Iris pigment epithelial cell (primary cell): ENCODE measurements at regions not wholly inside any gene's neighbourhood (a gene's known extent, or its start where the extent isn't known, plus 50 kb on each side); places are given as distances from the start of the nearest gene placed in this dataset.
"Not testable (repeated sequence)": the region's sequence is repeated elsewhere in the genome, so short reads cannot be mapped to it uniquely, and the experiment has no call there.

Source experiments
- DNase-seq: peaks from one replicate; pipeline ENCODE4 v3.0.0-alpha.2; 2011; ENCODE audit warnings: low read depth

DNA sequence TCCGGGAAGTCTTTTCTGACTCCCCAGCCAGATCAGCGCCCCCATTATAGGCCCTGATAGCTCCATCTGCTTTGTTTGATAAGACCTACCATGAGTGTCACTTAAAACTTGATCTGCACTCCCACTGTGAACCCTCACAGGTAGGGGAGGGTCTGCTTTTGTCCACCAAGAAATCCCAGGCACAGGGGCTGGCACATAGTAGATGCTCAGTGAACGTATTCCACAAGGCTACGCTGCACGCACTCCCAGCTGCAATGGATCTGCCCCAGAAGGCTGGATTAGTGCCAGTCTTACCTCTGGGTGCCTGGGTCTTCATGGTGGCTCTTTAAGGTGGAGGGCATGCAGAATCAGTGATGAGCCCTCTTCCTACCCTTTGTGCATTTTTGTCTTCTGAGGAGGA, 447.1 kb downstream of the PTPRU start:
- no peak for DNase-seq

DNA sequence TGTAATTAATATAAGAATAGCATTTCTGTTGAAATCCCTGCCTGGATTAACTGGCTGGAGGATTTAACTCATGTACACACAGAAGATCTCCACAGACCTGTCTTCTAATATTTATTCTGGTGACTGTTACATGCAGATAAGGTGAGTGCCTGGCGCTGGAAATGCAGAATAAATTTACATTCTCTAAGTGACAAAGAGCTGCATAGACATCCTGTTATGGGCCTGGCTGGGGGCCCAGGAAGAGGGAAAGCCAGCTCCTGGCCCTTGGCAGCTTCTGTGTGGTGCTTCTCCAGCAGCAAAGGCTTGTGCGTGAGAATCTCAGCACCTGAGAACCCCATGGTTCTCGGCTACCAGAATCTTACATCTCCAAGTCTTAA, 446.6 kb downstream of the PTPRU start:
- peak; percentile 18 for DNase-seq

DNA sequence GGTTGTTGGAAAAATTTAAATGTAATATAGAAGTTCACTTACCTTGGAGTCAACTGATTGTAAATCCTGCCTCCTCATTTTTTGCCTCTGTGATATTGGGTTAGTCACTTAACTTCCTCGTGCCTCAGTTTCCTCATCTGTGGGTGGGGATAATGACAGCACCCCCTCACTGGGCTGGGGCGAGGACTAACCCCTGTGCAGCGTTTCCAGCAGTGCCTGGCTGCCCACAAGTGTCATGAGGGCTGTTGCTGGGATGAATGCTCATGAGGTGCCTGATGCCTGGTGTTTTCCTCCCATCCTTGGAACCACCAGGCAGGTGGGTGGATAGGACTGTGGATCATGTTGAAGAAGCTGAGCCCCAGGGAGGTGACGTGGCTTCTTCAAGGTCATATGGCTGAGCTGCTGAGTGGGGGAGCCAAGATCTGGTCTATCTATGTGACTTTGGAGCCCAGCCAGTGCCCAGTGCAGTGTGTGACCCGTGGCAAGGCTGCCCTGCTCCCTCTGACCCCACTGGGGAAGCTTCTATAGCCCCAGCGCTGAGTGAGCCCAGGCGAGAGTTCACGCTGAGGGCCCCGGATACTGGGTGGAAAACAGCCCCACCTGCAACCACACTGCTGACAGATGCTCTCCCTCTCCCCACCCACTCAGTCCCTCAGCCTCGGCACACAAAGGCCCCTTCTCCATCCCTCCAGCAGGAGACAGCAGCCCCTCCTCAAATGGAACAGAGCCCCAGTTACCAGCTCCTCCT, 446.0 kb downstream of the PTPRU start:
- no peak for DNase-seq

DNA sequence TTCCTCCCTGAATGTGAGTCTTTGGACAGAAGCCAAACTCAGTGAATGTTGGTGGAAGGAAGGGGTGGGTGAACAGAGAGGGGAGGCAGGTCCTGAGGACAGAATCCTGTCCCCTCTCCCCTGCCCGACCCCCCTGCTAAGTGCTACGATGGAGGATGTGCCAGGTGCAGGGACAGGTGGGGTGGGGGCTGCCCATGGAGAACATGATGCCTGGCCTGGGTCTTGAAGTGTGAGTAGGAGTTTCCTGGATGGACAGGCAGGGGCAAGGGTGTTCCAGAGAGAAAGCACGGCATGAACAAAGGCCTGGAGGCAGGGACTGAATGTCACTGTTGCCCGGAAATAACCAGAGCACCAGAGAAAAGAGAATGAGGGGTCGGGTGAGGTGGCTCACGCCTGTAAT, 445.1 kb downstream of the PTPRU start:
- not testable (repeated sequence) for DNase-seq

DNA sequence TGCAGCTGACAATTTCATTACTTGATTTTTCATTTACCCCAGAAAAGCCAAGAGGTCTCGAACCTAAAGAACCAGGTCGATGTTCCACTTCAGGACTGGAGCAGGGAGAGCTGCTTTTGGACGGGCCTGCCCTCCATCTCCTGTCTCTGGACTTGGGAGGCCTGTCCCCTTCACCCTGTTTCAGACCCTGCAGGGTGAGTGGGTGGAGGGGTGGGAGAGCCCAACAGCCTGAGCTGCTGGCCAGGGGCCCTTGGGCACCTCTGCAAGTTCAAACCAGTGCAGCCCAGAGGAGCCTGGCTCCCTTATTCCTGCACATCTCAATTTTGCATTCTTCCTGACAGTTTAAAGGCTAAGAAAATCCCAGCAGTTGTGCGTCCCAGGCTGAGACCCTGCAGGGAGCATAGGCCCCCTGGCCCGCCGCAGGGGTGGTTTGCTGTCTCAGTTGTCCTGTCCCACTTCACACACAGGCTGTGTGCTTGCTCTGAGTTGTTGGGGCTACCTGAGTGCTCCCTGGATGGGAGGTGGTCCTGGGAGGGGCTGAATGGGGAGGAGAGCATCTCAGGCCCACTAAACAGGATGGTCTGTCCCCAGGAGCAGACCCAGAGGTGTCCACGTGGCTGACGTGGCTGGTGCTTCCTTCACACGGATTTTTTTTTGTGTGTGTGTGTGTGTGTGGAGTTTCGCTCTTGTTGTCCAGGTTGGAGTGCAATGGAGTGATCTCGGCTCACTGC, 443.7 kb downstream of the PTPRU start:
- DNase-seq: no peak

DNA sequence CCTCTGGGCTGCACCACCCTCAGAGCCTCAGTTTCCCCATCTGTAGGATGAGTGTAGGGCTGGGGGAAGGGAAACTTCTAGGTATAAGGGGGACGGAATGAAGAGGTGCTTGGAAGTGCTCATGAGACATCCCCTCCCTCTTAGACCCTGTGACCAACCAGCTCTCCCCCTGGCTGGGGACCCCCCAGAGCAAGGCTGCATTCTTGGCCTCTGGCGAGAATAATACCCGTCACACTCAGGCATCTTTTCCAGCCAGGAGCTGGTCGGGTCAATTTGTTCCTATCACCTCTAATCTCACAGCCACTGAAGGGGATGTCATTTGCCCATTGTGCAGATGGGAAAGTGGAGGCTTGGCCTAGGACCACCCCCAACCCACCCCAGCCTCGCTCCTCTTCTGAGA, 443.0 kb downstream of the PTPRU start:
- DNase-seq: no peak

DNA sequence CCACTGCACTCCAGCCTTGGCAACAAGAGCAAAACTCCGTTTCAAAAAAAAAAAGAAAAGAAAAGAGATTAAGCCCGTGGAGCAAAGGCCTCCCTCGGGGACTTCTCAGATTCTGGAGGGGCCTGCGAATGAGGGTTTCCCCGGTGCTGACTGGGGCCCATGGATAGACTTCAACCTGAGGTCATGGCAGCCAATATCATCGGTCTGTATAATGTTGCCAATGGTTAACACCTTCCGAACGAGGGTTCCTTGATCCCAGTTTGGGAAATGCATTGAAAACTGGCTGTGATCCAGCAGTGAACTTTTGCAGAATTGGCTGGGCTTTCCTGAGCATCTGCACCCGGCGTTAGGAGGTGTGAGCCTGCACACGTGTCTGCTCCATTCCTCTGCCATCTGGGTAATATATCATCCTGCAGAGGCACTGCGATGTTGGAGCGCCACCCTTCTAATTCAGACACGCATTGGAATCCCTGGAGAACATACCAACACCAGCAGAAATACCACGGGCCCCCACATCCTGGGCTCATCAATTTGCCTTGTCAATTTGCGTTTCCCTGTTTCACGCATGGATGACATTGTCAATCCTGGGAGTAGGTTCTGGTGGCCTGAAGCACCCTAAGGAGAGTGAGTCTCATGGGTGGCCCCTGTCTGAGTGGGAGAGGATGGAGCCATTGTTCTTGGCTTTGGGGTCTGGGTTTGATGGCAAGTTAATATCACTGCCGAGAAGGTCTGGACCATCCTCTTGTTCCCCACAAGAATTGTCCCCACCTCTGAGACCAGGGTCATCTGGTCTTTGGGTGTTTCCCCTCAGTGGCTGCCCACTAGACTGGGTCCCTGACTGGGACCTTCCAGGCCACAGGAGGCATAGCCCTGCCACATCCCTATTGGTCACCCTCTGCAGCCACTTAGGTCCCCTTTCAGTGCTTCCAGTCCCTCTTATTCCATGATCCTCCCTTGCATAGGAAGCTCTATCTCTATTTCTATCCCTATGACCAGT, 441.0 kb downstream of the PTPRU start:
- DNase-seq: no peak

DNA sequence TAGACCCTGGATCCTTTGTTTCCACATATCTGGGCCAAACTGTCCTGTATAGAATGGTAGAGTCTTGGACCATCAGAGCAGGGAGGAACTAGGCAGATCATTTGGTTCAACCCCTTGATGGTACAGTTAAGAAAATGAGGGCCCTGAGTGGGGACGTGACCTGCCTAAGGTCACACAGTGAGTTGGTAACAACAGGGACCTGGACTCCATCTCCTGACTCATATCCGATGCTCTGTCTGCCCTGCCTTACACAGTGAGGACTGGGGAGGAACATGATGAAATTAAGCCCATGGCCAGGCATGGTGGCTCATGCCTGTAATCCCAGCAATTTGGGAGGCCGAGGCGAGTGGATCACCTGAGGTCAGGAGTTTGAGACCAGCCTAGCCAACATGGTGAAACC, 440.2 kb downstream of the PTPRU start:
- no peak for DNase-seq

DNA sequence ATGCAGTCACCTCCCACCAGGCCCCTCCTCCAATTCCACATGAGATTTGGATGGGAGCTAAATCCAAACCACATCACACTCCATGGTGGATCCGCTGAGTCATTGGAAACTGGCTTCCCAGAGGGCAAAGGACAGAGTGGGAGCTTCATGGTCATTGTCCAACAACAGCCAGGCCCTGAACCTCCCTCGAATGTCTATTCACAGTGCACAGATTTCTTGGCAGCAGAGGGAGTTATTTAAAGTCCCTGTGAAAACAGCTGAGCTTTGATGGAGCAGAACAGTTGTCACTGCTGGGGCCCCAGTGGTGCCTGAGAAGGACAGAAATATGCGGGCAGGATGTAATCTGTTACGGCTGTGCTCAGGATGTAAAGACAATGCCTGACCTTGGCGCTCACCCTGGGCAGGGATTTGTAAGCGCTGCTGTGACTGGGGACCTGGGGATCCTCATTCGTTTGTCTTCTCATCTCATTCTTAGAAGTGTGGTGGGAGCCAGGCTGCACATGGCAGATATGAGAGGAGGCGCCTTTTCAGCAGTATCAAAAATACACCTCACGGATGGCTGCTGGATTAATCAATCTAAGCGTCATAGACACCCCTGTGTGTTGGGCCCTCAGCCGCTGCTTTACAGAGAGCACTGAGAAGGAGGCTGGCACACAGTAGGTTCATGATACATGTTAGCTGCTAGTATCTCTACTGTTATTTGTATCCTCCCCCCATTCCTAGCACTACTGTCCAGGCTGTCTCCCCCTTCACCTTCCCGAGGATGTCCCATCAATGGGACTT, 439.4 kb downstream of the PTPRU start:
- DNase-seq: no peak

DNA sequence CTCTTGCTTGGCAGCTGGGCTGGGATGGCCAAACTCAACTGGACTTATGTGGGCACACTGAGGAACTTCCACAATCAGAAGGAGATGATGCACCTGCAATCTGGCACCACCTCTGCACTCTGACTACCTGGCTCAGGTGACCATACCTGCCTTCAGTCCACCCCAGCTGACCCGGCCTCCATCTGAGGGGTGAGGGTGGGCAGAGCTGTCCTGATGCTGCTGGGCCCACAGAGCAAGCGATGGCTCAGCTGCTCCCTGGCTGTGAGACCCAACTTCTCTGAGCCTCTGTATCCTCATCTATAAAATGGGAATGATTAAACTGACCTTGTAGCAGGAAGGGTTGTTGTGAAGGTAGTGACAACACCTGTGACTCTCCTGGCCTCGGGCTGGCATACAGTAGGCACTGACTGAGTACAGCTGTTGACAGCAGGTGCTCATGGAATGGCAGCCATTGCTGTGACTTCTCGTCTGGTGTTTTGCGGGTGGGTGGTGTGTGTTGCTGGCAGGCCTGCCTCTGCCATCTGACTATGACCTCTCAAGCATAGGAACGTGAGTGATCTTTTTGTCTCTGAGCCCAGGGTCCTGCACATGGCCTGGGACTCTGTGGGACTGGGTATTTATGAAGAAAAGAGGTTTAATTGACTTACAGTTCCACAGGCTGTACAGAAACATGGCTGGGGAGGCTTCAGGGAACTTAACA, 438.5 kb downstream of the PTPRU start:
- no peak for DNase-seq

DNA sequence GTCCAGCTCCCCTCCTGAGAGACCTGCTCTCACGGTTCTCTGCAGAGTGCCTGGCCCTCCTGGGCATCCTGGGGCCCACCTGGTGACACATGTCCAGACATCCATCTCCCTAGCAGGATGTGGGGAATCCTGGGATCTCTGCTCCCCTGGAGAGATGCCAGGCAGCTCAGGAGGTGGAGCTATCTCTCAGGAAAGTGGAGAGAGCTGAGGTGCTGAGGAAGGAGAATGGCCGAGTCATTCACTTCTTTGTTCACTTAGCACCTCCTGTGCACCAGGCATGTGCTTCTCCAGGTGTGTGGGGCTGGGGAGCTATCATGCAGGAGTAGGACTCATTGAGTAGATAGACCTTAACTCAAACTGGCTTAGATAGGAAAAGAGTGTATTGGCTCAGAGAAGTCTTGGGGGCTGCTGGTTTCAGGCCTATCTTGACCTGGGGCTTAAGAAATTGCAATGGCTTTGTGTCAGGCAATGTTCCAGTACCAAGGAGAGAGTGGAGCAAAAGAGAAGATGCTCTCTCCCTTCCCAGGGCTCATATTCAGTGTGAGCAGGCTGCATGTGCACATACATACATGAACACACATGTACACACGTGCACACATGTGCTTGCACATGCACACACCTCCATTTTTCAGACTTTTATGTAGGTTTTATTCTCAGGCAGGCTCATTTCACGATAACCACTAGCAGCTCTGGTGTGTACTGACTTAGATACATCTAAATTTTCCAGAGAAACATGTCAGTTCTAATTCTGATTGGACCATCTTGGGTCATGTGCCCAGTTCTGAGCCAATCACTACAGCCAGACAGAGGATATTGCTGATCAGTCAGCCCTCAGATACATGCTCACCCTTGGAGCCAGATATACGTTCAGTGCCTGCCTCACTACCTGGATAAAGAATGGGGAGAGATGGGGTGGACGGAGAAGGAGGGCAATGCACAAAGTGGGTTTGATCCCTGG, 437.6 kb downstream of the PTPRU start:
- no peak for DNase-seq

DNA sequence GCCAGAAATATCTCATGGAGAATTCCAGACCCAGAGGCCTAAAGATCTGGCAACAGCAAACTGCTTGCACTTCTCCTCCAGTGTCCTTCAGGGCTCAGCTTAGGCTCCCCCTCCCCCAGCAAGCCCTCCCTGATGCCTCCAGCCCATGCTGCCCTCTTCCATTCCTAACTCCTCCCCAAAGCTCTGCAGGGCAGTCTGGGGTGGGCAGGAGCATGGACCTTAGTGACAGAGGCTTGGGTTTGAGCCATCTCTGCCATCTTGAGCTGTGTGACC, 436.8 kb downstream of the PTPRU start:
- no peak for DNase-seq

DNA sequence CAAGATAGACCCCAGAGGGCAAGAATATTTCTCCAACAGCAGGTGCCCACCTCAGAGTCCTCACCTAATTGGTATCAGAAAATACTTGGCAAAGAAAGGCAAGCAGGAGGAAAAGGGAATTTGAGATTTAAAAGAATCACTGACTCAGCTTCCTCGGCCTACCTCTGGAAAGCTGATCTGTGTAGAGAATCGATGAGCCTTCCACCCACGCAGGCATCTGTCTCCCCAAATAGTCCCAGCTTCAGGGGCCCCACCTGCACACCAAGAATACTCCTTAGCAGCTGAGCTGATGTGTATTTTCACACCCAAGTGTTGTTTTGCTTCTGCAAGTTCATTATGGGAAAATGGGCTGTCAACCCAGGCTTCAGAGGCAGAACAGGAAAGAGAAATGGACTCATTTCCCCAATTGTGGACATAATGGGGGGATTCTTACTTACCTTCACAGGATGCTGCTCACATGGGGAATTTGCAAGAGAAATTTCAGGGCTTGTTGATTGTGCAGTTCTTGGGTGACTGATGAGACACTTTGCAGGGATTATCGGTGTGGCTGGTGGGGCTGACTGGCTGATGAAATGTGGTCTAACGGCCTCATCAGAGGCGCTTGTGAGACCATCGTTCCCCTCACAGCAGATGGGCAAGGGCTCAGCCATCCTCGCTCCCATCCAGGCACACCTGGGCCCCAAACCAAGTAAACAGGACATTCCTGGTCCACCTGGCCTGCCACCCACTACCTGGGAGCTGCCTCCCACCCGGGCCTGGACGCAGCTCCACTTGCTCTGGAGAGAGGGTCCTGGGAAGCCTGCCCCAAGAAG, 436.3 kb downstream of the PTPRU start:
- no peak for DNase-seq

DNA sequence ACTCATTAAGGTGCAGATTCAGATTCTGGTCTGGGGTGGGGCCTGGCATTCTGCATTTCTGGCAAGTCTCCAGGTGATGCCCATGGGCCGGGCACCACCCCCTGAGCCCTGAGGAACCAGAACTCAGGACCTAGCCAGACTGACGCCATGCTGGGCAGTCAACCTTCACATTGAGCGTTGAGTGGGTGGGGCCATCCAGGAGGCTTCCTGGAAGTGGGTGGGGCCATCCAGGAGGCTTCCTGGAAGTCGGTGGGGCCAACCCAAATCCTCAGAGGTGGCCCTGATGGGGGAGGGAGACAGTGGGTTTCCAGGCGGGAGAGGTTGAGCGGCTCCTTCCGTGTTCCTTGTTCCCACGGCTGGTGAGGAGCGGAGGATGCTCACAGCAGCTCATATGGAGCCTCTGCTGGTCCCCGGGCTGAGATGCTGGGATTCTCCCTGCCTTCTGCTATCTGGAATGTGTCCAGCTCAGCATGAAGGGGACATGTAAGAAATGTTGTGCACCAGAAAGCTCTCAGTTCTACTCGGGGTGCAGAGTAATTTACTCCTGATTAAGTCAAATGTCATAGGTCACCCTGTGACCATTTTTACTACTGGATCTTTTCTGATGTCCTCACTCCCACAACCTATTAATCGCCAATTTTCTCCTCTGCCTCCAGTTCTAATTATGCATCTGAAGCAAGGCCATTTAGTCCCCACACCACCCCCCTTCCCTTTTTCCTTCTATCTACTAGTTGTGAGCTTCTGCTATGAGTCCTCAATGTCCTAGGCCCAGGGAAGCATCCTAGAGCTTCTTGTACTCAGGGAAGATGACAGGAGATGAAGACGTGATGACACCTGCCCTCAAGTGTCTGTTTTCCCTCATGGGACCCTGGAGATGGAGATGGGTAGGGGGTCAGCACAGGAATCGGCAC, 435.4 kb downstream of the PTPRU start:
- DNase-seq: no peak

DNA sequence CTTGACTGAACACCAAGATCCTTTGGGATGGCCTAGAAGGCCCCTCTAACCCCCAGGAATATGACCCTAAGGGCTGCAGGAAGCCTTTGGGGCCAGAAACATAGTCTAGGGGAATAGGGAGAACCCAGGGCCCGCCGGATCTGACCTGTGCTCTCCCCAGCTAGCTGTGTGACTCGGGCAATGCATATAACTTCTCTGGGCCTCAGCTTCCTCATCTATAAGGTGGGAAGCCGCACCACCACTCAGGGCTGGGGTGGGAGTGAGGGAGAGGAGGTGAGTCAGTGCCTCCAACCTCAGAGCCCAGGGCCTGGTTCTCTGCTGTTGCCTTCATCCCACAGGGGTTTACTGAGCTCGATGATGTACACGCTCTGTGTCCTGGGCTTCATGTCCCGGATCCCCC, 434.4 kb downstream of the PTPRU start:
- no peak for DNase-seq

DNA sequence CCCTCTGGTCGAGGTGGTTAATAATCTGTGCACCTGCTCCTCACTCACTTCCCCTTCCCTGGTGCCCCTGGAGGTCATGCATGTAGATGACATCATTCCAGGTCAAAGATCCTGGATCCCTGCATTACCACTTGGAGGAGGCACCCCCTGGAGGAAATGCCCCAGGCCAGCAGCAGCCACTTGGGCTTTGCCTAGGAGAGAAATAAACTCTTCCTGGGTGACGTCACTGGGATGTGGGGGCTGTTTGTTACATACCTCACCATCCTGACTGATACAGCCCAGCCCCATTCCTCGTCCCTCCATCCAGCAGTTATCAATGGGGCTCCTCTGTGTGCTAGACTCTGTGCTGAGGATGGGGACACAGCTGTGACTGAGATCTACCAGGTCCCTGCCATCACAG, 433.6 kb downstream of the PTPRU start:
- DNase-seq: no peak

DNA sequence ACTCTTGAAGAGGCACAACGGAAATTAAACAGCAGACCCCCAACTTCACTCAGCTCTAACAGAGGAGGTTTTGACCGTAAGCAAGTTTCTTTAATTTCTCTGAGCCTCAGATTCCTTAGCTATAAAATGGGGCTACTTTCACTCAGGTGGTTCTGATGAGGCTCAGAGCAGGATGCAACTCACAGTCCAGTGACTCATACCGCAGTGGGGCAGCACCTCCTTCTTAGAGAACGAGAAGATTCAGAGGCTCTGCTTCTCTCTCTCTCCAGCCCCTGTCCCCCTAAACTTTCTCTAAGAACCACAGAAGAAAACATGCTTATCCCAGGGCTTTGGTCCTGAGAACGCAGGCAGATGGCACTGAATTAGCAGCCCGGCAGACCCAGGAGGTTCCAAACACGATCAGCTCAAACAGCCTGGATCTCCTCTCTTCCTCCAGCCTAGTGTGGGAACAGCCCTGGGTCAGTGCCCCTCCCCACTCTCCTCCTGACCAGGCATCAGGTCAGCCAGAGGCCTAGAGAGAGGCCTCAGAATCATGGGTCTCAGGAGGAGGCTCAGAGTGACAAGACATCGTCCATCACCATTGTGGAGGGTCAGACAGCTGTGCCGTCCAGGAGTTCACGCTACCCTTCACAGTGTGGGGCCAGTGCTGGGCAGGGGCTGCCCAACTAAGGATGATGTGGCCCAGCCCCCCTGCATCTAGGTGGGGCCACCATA, 433.0 kb downstream of the PTPRU start:
- DNase-seq: no peak
